Hepatocyte (in vitro differentiated cells): ENCODE measurements at regions not wholly inside any gene's neighbourhood (a gene's known extent, or its start where the extent isn't known, plus 50 kb on each side); places are given as distances from the start of the nearest gene placed in this dataset.

Source experiments
- DNase-seq: peaks from one replicate; pipeline ENCODE4 v3.0.0-alpha.2; 2016; ENCODE audit warnings: low spot score
- H2AFZ ChIP-seq: fragments of 200-600 bp; sonication (generic); 2 replicates; pipeline ENCODE4 v1.6.0; 2016; ENCODE audit warnings: antibody characterized with exemption, mild to moderate bottlenecking
- H3K27ac ChIP-seq: fragments of 200-600 bp; sonication (generic); 2 replicates; pipeline ENCODE4 v1.5.1; 2016; ENCODE audit warnings: mild to moderate bottlenecking
- H3K27me3 ChIP-seq: fragments of 200-600 bp; sonication (generic); 2 replicates; pipeline ENCODE4 v1.6.1; 2016
- H3K36me3 ChIP-seq: fragments of 200-600 bp; sonication (generic); replicated peaks from 2 replicates; pipeline ENCODE4 v1.5.1; 2016; ENCODE audit warnings: low read depth; ENCODE audit not compliant: insufficient read depth
- H3K4me1 ChIP-seq: fragments of 200-600 bp; sonication (generic); 2 replicates; pipeline ENCODE4 v1.5.1; 2016; ENCODE audit warnings: mild to moderate bottlenecking, moderate library complexity; ENCODE audit not compliant: insufficient read depth
- H3K4me2 ChIP-seq: fragments of 200-600 bp; sonication (generic); 2 replicates; pipeline ENCODE4 v1.6.0; 2016
- H3K4me3 ChIP-seq: fragments of 200-600 bp; sonication (generic); 2 replicates; pipeline ENCODE4 v1.5.1; 2016; ENCODE audit warnings: mild to moderate bottlenecking
- H3K79me2 ChIP-seq: fragments of 200-600 bp; sonication (generic); 2 replicates; pipeline ENCODE4 v1.6.0; 2017; ENCODE audit warnings: mild to moderate bottlenecking
- H3K9me2 ChIP-seq: fragments of 200-600 bp; sonication (generic); replicated peaks from 2 replicates; pipeline ENCODE4 v1.6.0; 2017; ENCODE audit warnings: mild to moderate bottlenecking; ENCODE audit not compliant: insufficient read depth
- H3K9me3 ChIP-seq: fragments of 200-600 bp; sonication (generic); 2 replicates; pipeline ENCODE4 v1.5.1; 2016; ENCODE audit warnings: low read depth, mild to moderate bottlenecking
- H4K20me1 ChIP-seq: fragments of 200-600 bp; sonication (generic); 2 replicates; pipeline ENCODE4 v1.6.0; 2016; ENCODE audit warnings: mild to moderate bottlenecking; ENCODE audit not compliant: insufficient read depth, poor library complexity, severe bottlenecking
- CTCF ChIP-seq: fragments of 200-600 bp; sonication (generic); IDR thresholded peaks from 2 replicates; pipeline ENCODE4 v1.5.1; 2016; ENCODE audit warnings: antibody characterized with exemption, mild to moderate bottlenecking; ENCODE audit not compliant: poor library complexity
- EZH2 ChIP-seq: fragments of 200-600 bp; sonication (generic); IDR thresholded peaks from 2 replicates; pipeline ENCODE4 v1.6.1; 2016; ENCODE audit warnings: antibody characterized with exemption, mild to moderate bottlenecking, borderline replicate concordance
- EZH2phosphoT487 ChIP-seq: fragments of 200-600 bp; sonication (generic); IDR thresholded peaks from one replicate; pipeline ENCODE4 v1.6.1; 2018; ENCODE audit warnings: antibody characterized with exemption, mild to moderate bottlenecking, low read depth, moderate library complexity; ENCODE audit not compliant: unreplicated experiment, severe bottlenecking
- WGBS: methylation state at CpG from one replicate; pipeline ENCODE4 v1.1.6; 2016; ENCODE audit warnings: low lambda C conversion rate; ENCODE audit errors: missing lambda C conversion rate; 5-methylcytosine and 5-hydroxymethylcytosine counted together

GRCh38 chr2:19527771-19528170, 169.3 kb upstream of the OSR1 start:
- no peak overlapping the region for H3K4me2 ChIP-seq
- H3K9me2 ChIP-seq, result no peaks in the 10 kb centered on the region
- TF ChIP-seq CTCF, result no peak
- no peak for TF ChIP-seq EZH2phosphoT487
- TF ChIP-seq EZH2, result no peak
- H3K79me2 ChIP-seq, result no peaks in the 10 kb centered on the region
- no peak for DNase-seq
- H3K27ac ChIP-seq, result no peak overlapping the region
- H3K4me3 ChIP-seq, result no peak overlapping the region
- no peak overlapping the region for H2AFZ ChIP-seq
- H3K9me3 ChIP-seq, result no peaks in the 10 kb centered on the region
- no peaks in the 10 kb centered on the region for H3K4me1 ChIP-seq
- H3K36me3 ChIP-seq, result no peaks in the 10 kb centered on the region
- WGBS, result 97% methylated on average over 2 of the region's 2 CpGs
- H4K20me1 ChIP-seq, result no peaks in the 10 kb centered on the region
- no peaks in the 10 kb centered on the region for H3K27me3 ChIP-seq

- Histone ChIP-seq H3K4me1 (no peaks in the 10 kb centered on the region), H3K9me3 (no peaks in the 10 kb centered on the region), H3K79me2 (no peaks in the 10 kb centered on the region), H3K9me2 (no peaks in the 10 kb centered on the region), H3K36me3 (no peaks in the 10 kb centered on the region), H3K4me3 (no peak overlapping the region), H3K27me3 (no peaks in the 10 kb centered on the region), H3K27ac (no peak overlapping the region), H3K4me2 (no peak overlapping the region), H4K20me1 (no peaks in the 10 kb centered on the region), H2AFZ (no peak overlapping the region)
- DNase-seq, result no peak
- 52% methylated on average over 2 of the region's 2 CpGs for whole genome bisulfite sequencing
- TF ChIP-seq EZH2phosphoT487 (no peak), EZH2 (no peak), CTCF (no peak)
These were observed 166.9 kb upstream of the OSR1 start for GRCh38 chr2:19525313-19525712.

- TF ChIP-seq EZH2phosphoT487 (no peak), CTCF (no peak), EZH2 (no peak)
- no peaks in the 10 kb centered on the region for H3K4me1 ChIP-seq
- DNase-seq, result no peak
- H3K4me3 ChIP-seq, result no peak overlapping the region
- no peaks in the 10 kb centered on the region for H3K79me2 ChIP-seq
- H3K27me3 ChIP-seq, result no peaks in the 10 kb centered on the region
- no peak overlapping the region for H2AFZ ChIP-seq
- H4K20me1 ChIP-seq, result no peaks in the 10 kb centered on the region
- H3K27ac ChIP-seq, result no peak overlapping the region
- H3K4me2 ChIP-seq, result no peak overlapping the region
- H3K36me3 ChIP-seq, result no peaks in the 10 kb centered on the region
- 92% methylated on average over 2 of the region's 2 CpGs for WGBS
- H3K9me3 ChIP-seq, result no peaks in the 10 kb centered on the region
- H3K9me2 ChIP-seq, result peaks cover 5% of the 10 kb centered on the region
These were observed 160.6 kb upstream of the OSR1 start for GRCh38 chr2:19519045-19519444.

GRCh38 chr2:19507137-19507536, 148.7 kb upstream of the OSR1 start:
- H3K27ac ChIP-seq, result no peak overlapping the region
- TF ChIP-seq EZH2, result no peak
- no peak for TF ChIP-seq EZH2phosphoT487
- no peak for TF ChIP-seq CTCF
- H3K36me3 ChIP-seq, result no peaks in the 10 kb centered on the region
- 76% methylated on average over 2 of the region's 2 CpGs for WGBS
- no peaks in the 10 kb centered on the region for H3K9me3 ChIP-seq
- H2AFZ ChIP-seq, result no peak overlapping the region
- H3K4me1 ChIP-seq, result peaks cover 17% of the 10 kb centered on the region
- no peak overlapping the region for H3K4me3 ChIP-seq
- H3K79me2 ChIP-seq, result no peaks in the 10 kb centered on the region
- H3K9me2 ChIP-seq, result no peaks in the 10 kb centered on the region
- no peaks in the 10 kb centered on the region for H3K27me3 ChIP-seq
- H4K20me1 ChIP-seq, result no peaks in the 10 kb centered on the region
- H3K4me2 ChIP-seq, result no peak overlapping the region
- no peak for DNase-seq
